ENCODE measurements at regions not wholly inside any gene's neighbourhood (a gene's known extent, or its start where the extent isn't known, plus 50 kb on each side); places are given as distances from the start of the nearest gene placed in this dataset.

- H3K36me3 ChIP-seq (ENCODE audit: control insufficient read depth in 5 of 5, insufficient read depth in 5 of 5, low read length in 5 of 5) = no peaks in the 10 kb centered on the region
- H3K4me3 ChIP-seq (ENCODE audit: low read depth in 1 of 5, low read length in 5 of 5) = no peak overlapping the region
- no peak overlapping the region for H3K9ac ChIP-seq (ENCODE audit: low read length in 5 of 5)
- no peaks in the 10 kb centered on the region for H3K4me1 ChIP-seq (ENCODE audit: control insufficient read depth in 5 of 5, insufficient read depth in 5 of 5, low read length in 5 of 5)
- no peaks in the 10 kb centered on the region for H3K27me3 ChIP-seq (ENCODE audit: control insufficient read depth in 5 of 5, insufficient read depth in 4 of 5, low read length in 5 of 5)
- H3K9me3 ChIP-seq (ENCODE audit: control insufficient read depth in 5 of 5, low read length in 5 of 5) = no peaks in the 10 kb centered on the region
- no peak overlapping the region for H3K27ac ChIP-seq (ENCODE audit: low read depth, low read length)
These were observed 60.5 kb upstream of the CD180 start for GRCh38 chr5:67257077-67257476.

- Histone ChIP-seq H3K36me3 (ENCODE audit: control insufficient read depth in 5 of 5, insufficient read depth in 5 of 5, low read length in 5 of 5) (no peaks in the 10 kb centered on the region), H3K9me3 (ENCODE audit: control insufficient read depth in 5 of 5, low read length in 5 of 5) (no peaks in the 10 kb centered on the region), H3K4me3 (ENCODE audit: low read depth in 1 of 5, low read length in 5 of 5) (no peak overlapping the region), H3K4me1 (ENCODE audit: control insufficient read depth in 5 of 5, insufficient read depth in 5 of 5, low read length in 5 of 5) (no peaks in the 10 kb centered on the region), H3K27me3 (ENCODE audit: control insufficient read depth in 5 of 5, insufficient read depth in 4 of 5, low read length in 5 of 5) (no peaks in the 10 kb centered on the region), H3K27ac (ENCODE audit: low read depth, low read length) (no peak overlapping the region), H3K9ac (ENCODE audit: low read length in 5 of 5) (no peak overlapping the region)
These were observed 59.3 kb upstream of the CD180 start for GRCh38 chr5:67255881-67256280.

- no peak overlapping the region for H3K27ac ChIP-seq (ENCODE audit: low read depth, low read length)
- no peak overlapping the region for H3K9ac ChIP-seq (ENCODE audit: low read length in 5 of 5)
- no peak overlapping the region for H3K4me3 ChIP-seq (ENCODE audit: low read depth in 1 of 5, low read length in 5 of 5)
- no peaks in the 10 kb centered on the region for H3K27me3 ChIP-seq (ENCODE audit: control insufficient read depth in 5 of 5, insufficient read depth in 4 of 5, low read length in 5 of 5)
- peaks cover 0 to 7% (median 0%) of the 10 kb centered on the region in 5 donors for H3K4me1 ChIP-seq (ENCODE audit: control insufficient read depth in 5 of 5, insufficient read depth in 5 of 5, low read length in 5 of 5)
- no peaks in the 10 kb centered on the region for H3K9me3 ChIP-seq (ENCODE audit: control insufficient read depth in 5 of 5, low read length in 5 of 5)
- H3K36me3 ChIP-seq (ENCODE audit: control insufficient read depth in 5 of 5, insufficient read depth in 5 of 5, low read length in 5 of 5) = no peaks in the 10 kb centered on the region
These were observed 57.3 kb upstream of the CD180 start for GRCh38 chr5:67253911-67254310.

- no peak overlapping the region for H3K4me3 ChIP-seq (ENCODE audit: low read depth in 1 of 5, low read length in 5 of 5)
- H3K4me1 ChIP-seq (ENCODE audit: control insufficient read depth in 5 of 5, insufficient read depth in 5 of 5, low read length in 5 of 5) = peaks cover 2 to 18% (median 14%) of the 10 kb centered on the region in 5 donors
- H3K9ac ChIP-seq (ENCODE audit: low read length in 5 of 5) = no peak overlapping the region
- no peak overlapping the region for H3K27ac ChIP-seq (ENCODE audit: low read depth, low read length)
- no peaks in the 10 kb centered on the region for H3K27me3 ChIP-seq (ENCODE audit: control insufficient read depth in 5 of 5, insufficient read depth in 4 of 5, low read length in 5 of 5)
- no peaks in the 10 kb centered on the region for H3K36me3 ChIP-seq (ENCODE audit: control insufficient read depth in 5 of 5, insufficient read depth in 5 of 5, low read length in 5 of 5)
- no peaks in the 10 kb centered on the region for H3K9me3 ChIP-seq (ENCODE audit: control insufficient read depth in 5 of 5, low read length in 5 of 5)
These were observed 52.9 kb upstream of the CD180 start for GRCh38 chr5:67249590-67249895.

- no peak overlapping the region for H3K27ac ChIP-seq (ENCODE audit: low read depth, low read length)
- no peaks in the 10 kb centered on the region for H3K9me3 ChIP-seq (ENCODE audit: control insufficient read depth in 5 of 5, low read length in 5 of 5)
These were observed 52.3 kb upstream of the CD180 start for GRCh38 chr5:67248703-67249589.

GRCh38 chr5:67246546-67247268 is 50.1 kb upstream of the CD180 start:
- no peaks in the 10 kb centered on the region for H3K27me3 ChIP-seq (ENCODE audit: control insufficient read depth in 5 of 5, insufficient read depth in 4 of 5, low read length in 5 of 5)
- no peaks in the 10 kb centered on the region for H3K9me3 ChIP-seq (ENCODE audit: control insufficient read depth in 5 of 5, low read length in 5 of 5)
- H3K27ac ChIP-seq (ENCODE audit: low read depth, low read length) = no peak overlapping the region
- H3K9ac ChIP-seq (ENCODE audit: low read length in 5 of 5) = no peak overlapping the region
- H3K4me3 ChIP-seq (ENCODE audit: low read depth in 1 of 5, low read length in 5 of 5) = no peak overlapping the region
- H3K36me3 ChIP-seq (ENCODE audit: control insufficient read depth in 5 of 5, insufficient read depth in 5 of 5, low read length in 5 of 5) = no peaks in the 10 kb centered on the region
- H3K4me1 ChIP-seq (ENCODE audit: control insufficient read depth in 5 of 5, insufficient read depth in 5 of 5, low read length in 5 of 5) = peaks cover 6 to 18% (median 16%) of the 10 kb centered on the region in 5 donors

More at GRCh38 chr5:67248703-67249589, 52.3 kb upstream of the CD180 start:
- Histone ChIP-seq H3K4me1 (ENCODE audit: control insufficient read depth in 5 of 5, insufficient read depth in 5 of 5, low read length in 5 of 5) (peaks cover 6 to 18% (median 16%) of the 10 kb centered on the region in 5 donors), H3K27me3 (ENCODE audit: control insufficient read depth in 5 of 5, insufficient read depth in 4 of 5, low read length in 5 of 5) (no peaks in the 10 kb centered on the region), H3K9ac (ENCODE audit: low read length in 5 of 5) (no peak overlapping the region), H3K36me3 (ENCODE audit: control insufficient read depth in 5 of 5, insufficient read depth in 5 of 5, low read length in 5 of 5) (no peaks in the 10 kb centered on the region), H3K4me3 (ENCODE audit: low read depth in 1 of 5, low read length in 5 of 5) (no peak overlapping the region)

All from subcutaneous abdominal adipose tissue (tissue), 5 donors.